HG02588 (cell line): ENCODE measurements at regions not wholly inside any gene's neighbourhood (a gene's known extent, or its start where the extent isn't known, plus 50 kb on each side); places are given as distances from the start of the nearest gene placed in this dataset.
"Not testable (repeated sequence)": the region's sequence is repeated elsewhere in the genome, so short reads cannot be mapped to it uniquely, and the experiment has no call there.

Experiments
- ATAC-seq: cut with Tn5 transposase; IDR thresholded peaks from one replicate; pipeline ENCODE4 v1.9.1; 2021; ENCODE audit warnings: mild to moderate bottlenecking, moderate library complexity; ENCODE audit not compliant: unreplicated experiment

- peak; percentile 53 for ATAC-seq
Measured at GRCh38 chr13:19362946-19363510, 181.4 kb upstream of the TUBA3C start.

GRCh38 chr13:19359697-19360096 is 178.1 kb upstream of the TUBA3C start:
- ATAC-seq, result not testable (repeated sequence)

GRCh38 chr13:19345916-19346422 is 164.3 kb upstream of the TUBA3C start:
- no peak for ATAC-seq

- ATAC-seq, result peak; percentile 30
Measured at GRCh38 chr13:19345158-19345557, 163.5 kb upstream of the TUBA3C start.

GRCh38 chr13:19344585-19345120 is 163.0 kb upstream of the TUBA3C start:
- peak; percentile 84 for ATAC-seq

GRCh38 chr13:19332378-19332777 is 150.8 kb upstream of the TUBA3C start:
- ATAC-seq, result no peak

- no peak for ATAC-seq
Measured at GRCh38 chr13:19329365-19329764, 147.7 kb upstream of the TUBA3C start.

GRCh38 chr13:19324325-19324724 is 142.7 kb upstream of the TUBA3C start:
- no peak for ATAC-seq

GRCh38 chr13:19321222-19321621 is 139.6 kb upstream of the TUBA3C start:
- ATAC-seq, result no peak

- ATAC-seq, result no peak
Measured at GRCh38 chr13:19305434-19305833, 123.8 kb upstream of the TUBA3C start.

- no peak for ATAC-seq
Measured at GRCh38 chr13:19289180-19289579, 107.6 kb upstream of the TUBA3C start.

- ATAC-seq, result no peak
Measured at GRCh38 chr13:19283836-19284235, 102.2 kb upstream of the TUBA3C start.

GRCh38 chr13:19268331-19268730 is 86.7 kb upstream of the TUBA3C start:
- ATAC-seq, result no peak

- ATAC-seq, result no peak
Measured at GRCh38 chr13:19267746-19268145, 86.1 kb upstream of the TUBA3C start.

GRCh38 chr13:19266979-19267378 is 85.4 kb upstream of the TUBA3C start:
- no peak for ATAC-seq

GRCh38 chr13:19264711-19265110 is 83.1 kb upstream of the TUBA3C start:
- ATAC-seq, result no peak

- no peak for ATAC-seq
Measured at GRCh38 chr13:19252381-19252780, 70.8 kb upstream of the TUBA3C start.

GRCh38 chr13:19239114-19239860 is 57.7 kb upstream of the TUBA3C start:
- ATAC-seq, result no peak
